Mucosa of descending colon (tissue), 3 donors: ENCODE measurements at regions not wholly inside any gene's neighbourhood (a gene's known extent, or its start where the extent isn't known, plus 50 kb on each side); places are given as distances from the start of the nearest gene placed in this dataset.

Experiments used
- ATAC-seq: fragments of 200-7000 bp; cut with Tn5 transposase; one replicate; pipeline ENCODE4 v1.9.1; 2020; ENCODE audit warnings: mild to moderate bottlenecking, moderate library complexity
- DNase-seq, 3 donors: peaks; one replicate each; pipeline ENCODE4 v3.0.0-alpha.2; 2020
- H3K36me3 ChIP-seq: fragments of 200-600 bp; one replicate; pipeline ENCODE4 v1.8.0; 2021; ENCODE audit warnings: low read depth, mild to moderate bottlenecking
- H3K4me1 ChIP-seq: fragments of 200-600 bp; one replicate; pipeline ENCODE4 v1.8.0; 2021; ENCODE audit warnings: low read depth, mild to moderate bottlenecking
- H3K4me3 ChIP-seq: fragments of 200-600 bp; one replicate; pipeline ENCODE4 v1.8.0; 2021; ENCODE audit warnings: mild to moderate bottlenecking
- H3K9me3 ChIP-seq: fragments of 200-600 bp; one replicate; pipeline ENCODE4 v1.8.0; 2021; ENCODE audit warnings: mild to moderate bottlenecking
- intact Hi-C, 2 donors: fragments of 100-400 bp; cut with DNase I in 1 of 2; cut with micrococcal nuclease in 1 of 2; formaldehyde crosslinking; loops; one replicate each; pipeline versions ENCODE4 v1.11.0 to v1.11.1; 2022; cut with DNase I, micrococcal nuclease
- TF ChIP-seq, protein P1 (sequence below): fragments of 200-600 bp; IDR thresholded peaks from one replicate; pipeline ENCODE4 v1.8.0; 2022; ENCODE audit warnings: antibody characterized with exemption, mild to moderate bottlenecking
- donor health status: DM: no; HTN: no; CAD: no; lungs with moderate emphysema.
- donor health status: DM: no; HTN: no; CAD: no.
- donor health status: DM: no; HTN: yes; CAD: no.

DNA sequence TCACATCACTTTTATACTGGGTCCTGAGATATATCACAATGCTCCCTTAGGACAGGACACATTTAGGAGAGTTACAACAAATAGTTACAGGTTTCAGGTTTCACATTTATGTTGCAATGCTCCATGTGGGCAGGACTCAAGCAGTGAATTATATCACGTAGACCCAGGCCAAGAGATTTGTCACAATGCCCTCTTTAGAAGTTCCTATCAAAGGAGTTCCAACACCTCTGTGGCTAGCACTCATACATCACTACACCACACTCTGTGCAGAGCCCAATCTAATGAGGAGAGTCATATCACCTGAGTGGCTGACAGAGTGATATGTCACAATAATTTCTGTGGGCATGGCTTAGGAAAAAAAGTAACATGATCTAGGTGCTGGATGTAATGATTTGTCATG, 1068.2 kb upstream of the AMELY start:
- no peak for ATAC-seq
- TF ChIP-seq, protein P1, sequence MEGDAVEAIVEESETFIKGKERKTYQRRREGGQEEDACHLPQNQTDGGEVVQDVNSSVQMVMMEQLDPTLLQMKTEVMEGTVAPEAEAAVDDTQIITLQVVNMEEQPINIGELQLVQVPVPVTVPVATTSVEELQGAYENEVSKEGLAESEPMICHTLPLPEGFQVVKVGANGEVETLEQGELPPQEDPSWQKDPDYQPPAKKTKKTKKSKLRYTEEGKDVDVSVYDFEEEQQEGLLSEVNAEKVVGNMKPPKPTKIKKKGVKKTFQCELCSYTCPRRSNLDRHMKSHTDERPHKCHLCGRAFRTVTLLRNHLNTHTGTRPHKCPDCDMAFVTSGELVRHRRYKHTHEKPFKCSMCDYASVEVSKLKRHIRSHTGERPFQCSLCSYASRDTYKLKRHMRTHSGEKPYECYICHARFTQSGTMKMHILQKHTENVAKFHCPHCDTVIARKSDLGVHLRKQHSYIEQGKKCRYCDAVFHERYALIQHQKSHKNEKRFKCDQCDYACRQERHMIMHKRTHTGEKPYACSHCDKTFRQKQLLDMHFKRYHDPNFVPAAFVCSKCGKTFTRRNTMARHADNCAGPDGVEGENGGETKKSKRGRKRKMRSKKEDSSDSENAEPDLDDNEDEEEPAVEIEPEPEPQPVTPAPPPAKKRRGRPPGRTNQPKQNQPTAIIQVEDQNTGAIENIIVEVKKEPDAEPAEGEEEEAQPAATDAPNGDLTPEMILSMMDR, result no peak
- no peaks in the 10 kb centered on the region for H3K36me3 ChIP-seq

DNA sequence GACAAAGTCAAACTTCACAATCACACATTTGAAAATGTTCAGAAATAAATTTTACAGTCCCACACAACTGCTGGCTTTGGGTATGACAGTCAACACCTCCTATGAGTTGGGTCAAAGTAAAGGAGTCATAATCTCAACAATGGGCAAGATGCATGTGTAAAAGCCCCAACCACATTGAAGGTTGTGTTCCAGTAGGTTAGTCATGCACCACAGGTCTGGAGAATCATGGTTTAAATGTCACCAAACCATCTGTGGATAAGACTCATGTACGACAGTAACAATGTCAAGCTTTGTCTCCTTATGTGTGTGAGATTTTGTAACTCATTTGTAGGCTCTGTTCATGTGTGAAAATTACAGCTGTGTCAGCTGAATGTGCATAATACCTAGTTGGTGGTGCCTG, 1065.7 kb upstream of the AMELY start:
- intact Hi-C loops, result no loop called here
- ATAC-seq, result no peak

More for the DNA sequence above, 1068.2 kb upstream of the AMELY start:
- H3K4me3 ChIP-seq, result no peak overlapping the region
- H3K9me3 ChIP-seq, result no peaks in the 10 kb centered on the region
- DNase-seq, result no peak
- intact Hi-C loops, result no loop called here
- no peaks in the 10 kb centered on the region for H3K4me1 ChIP-seq

DNA sequence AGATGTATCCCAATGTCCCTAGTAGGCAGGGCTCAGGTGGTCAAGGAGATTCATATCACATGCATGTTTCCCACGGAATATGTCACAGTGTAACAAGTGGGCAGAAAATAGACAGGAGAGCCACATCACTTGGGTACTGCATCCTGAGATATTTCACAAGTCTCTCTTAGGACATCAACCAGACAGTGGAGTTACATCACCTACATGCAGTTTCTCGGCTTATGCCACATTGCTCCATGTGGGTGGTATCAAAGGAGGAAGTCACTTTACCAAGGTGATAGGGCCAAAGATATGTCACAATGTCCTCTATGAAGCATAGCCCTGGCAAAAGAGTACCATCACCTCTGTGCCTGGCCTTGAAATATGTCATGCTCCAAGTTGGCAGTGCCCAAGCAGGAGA, 1056.7 kb upstream of the AMELY start:
- DNase-seq, result no peak
- intact Hi-C loops, result no loop called here
- Histone ChIP-seq H3K36me3 (no peaks in the 10 kb centered on the region), H3K9me3 (no peaks in the 10 kb centered on the region), H3K4me1 (no peaks in the 10 kb centered on the region), H3K4me3 (no peak overlapping the region)
- ATAC-seq, result no peak
- TF ChIP-seq, protein P1, result no peak

More for the DNA sequence above, 1065.7 kb upstream of the AMELY start:
- TF ChIP-seq, protein P1, result no peak
- H3K4me1 ChIP-seq, result no peaks in the 10 kb centered on the region
- H3K9me3 ChIP-seq, result no peaks in the 10 kb centered on the region
- no peak for DNase-seq
- H3K36me3 ChIP-seq, result no peaks in the 10 kb centered on the region
- no peak overlapping the region for H3K4me3 ChIP-seq

DNA sequence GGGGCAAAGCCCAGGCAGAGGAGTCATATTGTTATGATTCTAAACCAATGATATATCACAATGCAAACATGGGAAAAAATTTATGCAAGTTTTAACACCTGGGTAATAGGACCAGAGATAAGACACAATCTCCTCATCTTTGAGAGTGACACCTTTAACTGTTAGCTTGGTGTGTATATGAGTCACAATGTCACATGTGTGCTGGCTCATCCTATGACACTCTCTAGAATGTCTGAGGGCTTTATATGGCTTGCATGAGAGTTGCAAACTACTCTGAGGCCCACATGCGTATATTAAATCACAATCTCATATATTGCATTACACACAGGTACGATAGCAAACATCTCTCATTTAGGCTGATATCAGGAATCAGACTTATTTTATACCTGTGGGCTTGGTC, 1055.4 kb upstream of the AMELY start:
- no peaks in the 10 kb centered on the region for H3K9me3 ChIP-seq
- ATAC-seq, result no peak
- H3K36me3 ChIP-seq, result no peaks in the 10 kb centered on the region
- TF ChIP-seq, protein P1, result no peak
- H3K4me1 ChIP-seq, result no peaks in the 10 kb centered on the region
- H3K4me3 ChIP-seq, result no peak overlapping the region
- intact Hi-C loops, result no loop called here
- DNase-seq, result no peak

DNA sequence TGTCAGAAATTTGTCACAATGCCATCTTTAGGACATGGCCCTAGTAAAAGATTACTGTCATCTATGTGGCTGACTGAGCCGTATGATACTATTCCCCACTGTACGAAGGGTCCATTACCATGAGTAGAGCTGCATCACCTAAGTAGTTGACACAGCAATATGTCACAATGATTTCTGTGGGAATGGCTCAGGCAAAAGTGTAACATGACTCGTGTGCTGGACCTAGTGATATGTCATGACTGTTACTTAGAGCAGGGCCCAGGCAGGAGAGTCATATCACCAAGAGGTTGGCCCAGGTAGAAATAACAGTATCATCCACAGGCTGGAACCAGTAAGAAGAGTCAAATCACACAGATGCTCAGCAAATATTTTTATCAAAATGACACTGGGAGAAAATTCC, 1051.8 kb upstream of the AMELY start:
- intact Hi-C loops, result no loop called here
- no peak for DNase-seq
- H3K36me3 ChIP-seq, result no peaks in the 10 kb centered on the region
- TF ChIP-seq, protein P1, result no peak
- H3K4me3 ChIP-seq, result no peak overlapping the region
- no peak for ATAC-seq
- H3K9me3 ChIP-seq, result no peaks in the 10 kb centered on the region
- no peaks in the 10 kb centered on the region for H3K4me1 ChIP-seq

DNA sequence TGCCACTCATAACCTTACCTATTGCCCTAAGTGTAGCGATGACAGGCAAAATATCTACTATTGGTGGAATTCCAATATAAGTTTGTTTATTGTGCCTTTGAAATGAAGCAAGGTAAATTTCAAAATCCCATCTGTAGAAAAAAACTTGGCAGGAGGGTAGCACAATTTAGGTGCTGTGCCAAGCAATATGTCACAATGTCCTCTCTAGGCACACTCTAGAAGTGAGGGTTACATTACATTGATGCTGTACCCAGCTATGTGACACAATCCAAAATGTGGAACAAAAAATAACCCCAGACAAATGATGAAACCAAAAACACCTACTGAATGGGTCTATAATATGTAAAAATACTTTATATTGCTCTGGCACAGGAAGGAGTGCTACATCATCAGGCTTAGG, 1050.8 kb upstream of the AMELY start:
- H3K4me1 ChIP-seq, result no peaks in the 10 kb centered on the region
- ATAC-seq, result no peak
- no peak for DNase-seq
- no peaks in the 10 kb centered on the region for H3K36me3 ChIP-seq
- H3K4me3 ChIP-seq, result no peak overlapping the region
- intact Hi-C loops, result no loop called here
- TF ChIP-seq, protein P1, result no peak
- no peaks in the 10 kb centered on the region for H3K9me3 ChIP-seq
